OCI-LY7 (cell line): ENCODE measurements at regions not wholly inside any gene's neighbourhood (a gene's known extent, or its start where the extent isn't known, plus 50 kb on each side); places are given as distances from the start of the nearest gene placed in this dataset.

Source experiments
- BruUV-seq: library from RNA; stranded (reverse); fragments of 400-500 nt; replicated peaks from 2 replicates; lab custom pipeline; 2021; lab: Mats Ljungman, UMichigan
- CTCF ChIA-PET: fragments of 300-600 bp; sonication (Branson Sonifier 250); formaldehyde crosslinking; loops from one replicate; lab custom pipeline; 2022; ENCODE audit warnings: antibody characterized with exemption; ENCODE audit not compliant: unreplicated experiment; lab: Charles Lee
- POLR2A ChIA-PET: fragments of 300-600 bp; sonication (Branson Sonifier 250); formaldehyde crosslinking; loops from one replicate; lab custom pipeline; 2022; ENCODE audit warnings: antibody characterized with exemption; lab: Charles Lee
- DNase-seq: peaks from one replicate; pipeline ENCODE4 v3.0.0-alpha.2; 2015; ENCODE audit warnings: low spot score
- H2AFZ ChIP-seq: fragments of 200-600 bp; sonication (generic), shearing (Covaris generic); 2 replicates; pipeline ENCODE4 v1.6.1; 2014; ENCODE audit warnings: mild to moderate bottlenecking, antibody characterized with exemption, low read length, moderate library complexity
- H3K27ac ChIP-seq: fragments of 200-600 bp; sonication (generic); 2 replicates; pipeline ENCODE4 v1.5.1; 2014; ENCODE audit warnings: mixed run types, low read depth, mild to moderate bottlenecking, moderate library complexity, low read length, inconsistent platforms; ENCODE audit not compliant: poor library complexity, severe bottlenecking
- H3K36me3 ChIP-seq: fragments of 200-600 bp; sonication (generic); 2 replicates; pipeline ENCODE4 v1.6.1; 2014; ENCODE audit warnings: mild to moderate bottlenecking, antibody characterized with exemption, low read length, moderate library complexity, mixed read lengths; ENCODE audit not compliant: insufficient read depth
- H3K4me1 ChIP-seq: fragments of 200-600 bp; sonication (generic); 2 replicates; pipeline ENCODE4 v1.5.1; 2014; ENCODE audit warnings: mild to moderate bottlenecking, low read length; ENCODE audit not compliant: insufficient read depth, poor library complexity, severe bottlenecking
- H3K4me2 ChIP-seq: fragments of 200-600 bp; sonication (generic); 2 replicates; pipeline ENCODE4 v1.6.1; 2014; ENCODE audit warnings: mild to moderate bottlenecking, low read length
- H3K4me3 ChIP-seq: fragments of 200-600 bp; sonication (generic); 2 replicates; pipeline ENCODE4 v1.5.1; 2014; ENCODE audit warnings: mild to moderate bottlenecking, low read depth, low read length; ENCODE audit not compliant: poor library complexity, severe bottlenecking
- H3K79me2 ChIP-seq: fragments of 200-600 bp; sonication (generic); 2 replicates; pipeline ENCODE4 v1.6.1; 2016; ENCODE audit warnings: low read depth, mild to moderate bottlenecking, low read length, moderate library complexity, mixed read lengths; ENCODE audit not compliant: insufficient read depth
- H3K9me2 ChIP-seq: fragments of 200-600 bp; sonication (generic); 2 replicates; pipeline ENCODE4 v1.6.1; 2016; ENCODE audit warnings: mild to moderate bottlenecking, low read length, mixed read lengths; ENCODE audit not compliant: insufficient read depth
- H3K9me3 ChIP-seq: fragments of 200-600 bp; sonication (generic); 2 replicates; pipeline ENCODE4 v1.6.1; 2014; ENCODE audit warnings: mild to moderate bottlenecking, mixed run types, low read length, mixed read lengths
- H4K20me1 ChIP-seq: fragments of 200-600 bp; sonication (generic); 2 replicates; pipeline ENCODE4 v1.6.1; 2014; ENCODE audit warnings: mild to moderate bottlenecking, antibody characterized with exemption, low read length, moderate library complexity, mixed read lengths; ENCODE audit not compliant: insufficient read depth
- CTCF ChIP-seq: fragments of 200-600 bp; sonication (generic); conservative IDR thresholded peaks from 2 replicates; pipeline ENCODE4 v1.5.1; 2014; ENCODE audit warnings: mild to moderate bottlenecking, antibody characterized with exemption, low read length, moderate library complexity, mixed read lengths
- EZH2phosphoT487 ChIP-seq: fragments of 200-600 bp; sonication (generic); IDR thresholded peaks from 2 replicates; pipeline ENCODE4 v1.6.1; 2018; ENCODE audit warnings: low read depth, borderline replicate concordance, mild to moderate bottlenecking, mixed run types, antibody characterized with exemption, low read length, moderate library complexity, mixed read lengths
- intact Hi-C: fragments of 100-400 bp; cut with micrococcal nuclease; formaldehyde crosslinking; loops from one replicate; pipeline ENCODE4 v1.10.0; 2022; ENCODE audit not compliant: unreplicated experiment

GRCh38 chr7:137081321-137082093 lies 213.1 kb downstream of the CHRM2 start:
- Histone ChIP-seq H2AFZ (no peak overlapping the region), H3K27ac (no peak overlapping the region), H4K20me1 (no peaks in the 10 kb centered on the region), H3K9me3 (no peaks in the 10 kb centered on the region), H3K4me1 (no peaks in the 10 kb centered on the region), H3K36me3 (no peaks in the 10 kb centered on the region), H3K4me2 (no peak overlapping the region), H3K79me2 (no peaks in the 10 kb centered on the region), H3K9me2 (no peaks in the 10 kb centered on the region), H3K4me3 (no peak overlapping the region)
- BruUV-seq: no TSS peak
- TF ChIP-seq EZH2phosphoT487 (no peak), CTCF (no peak)
- no peak for DNase-seq
- intact Hi-C loops: no loop called here
- ChIA-PET POLR2A (interaction anchor here (0.5 kb wide), 1 partner anchor 843 kb away, joined by 3 read pairs; no protein-coding TSS in a partner anchor), CTCF (no interaction called here)

GRCh38 chr7:137080516-137081203 lies 212.2 kb downstream of the CHRM2 start:
- no TSS peak for BruUV-seq
- POLR2A ChIA-PET: no interaction called here
- H3K79me2 ChIP-seq: no peaks in the 10 kb centered on the region
- H3K9me2 ChIP-seq: no peaks in the 10 kb centered on the region
- no peaks in the 10 kb centered on the region for H3K4me1 ChIP-seq
- no peaks in the 10 kb centered on the region for H4K20me1 ChIP-seq
- no peaks in the 10 kb centered on the region for H3K36me3 ChIP-seq
- intact Hi-C loops: no loop called here
- CTCF ChIA-PET: no interaction called here
- no peak overlapping the region for H2AFZ ChIP-seq
- TF ChIP-seq CTCF (no peak), EZH2phosphoT487 (no peak)
- H3K27ac ChIP-seq: no peak overlapping the region
- H3K9me3 ChIP-seq: no peaks in the 10 kb centered on the region
- H3K4me2 ChIP-seq: no peak overlapping the region
- no peak overlapping the region for H3K4me3 ChIP-seq
- no peak for DNase-seq

GRCh38 chr7:137078781-137079180 lies 210.3 kb downstream of the CHRM2 start:
- H3K4me1 ChIP-seq: no peaks in the 10 kb centered on the region
- no peak overlapping the region for H3K4me2 ChIP-seq
- ChIA-PET POLR2A (no interaction called here), CTCF (no interaction called here)
- H3K79me2 ChIP-seq: no peaks in the 10 kb centered on the region
- H3K9me2 ChIP-seq: no peaks in the 10 kb centered on the region
- H3K9me3 ChIP-seq: no peaks in the 10 kb centered on the region
- no peaks in the 10 kb centered on the region for H4K20me1 ChIP-seq
- TF ChIP-seq EZH2phosphoT487: no peak
- no peak for TF ChIP-seq CTCF
- H3K27ac ChIP-seq: no peak overlapping the region
- no peak overlapping the region for H3K4me3 ChIP-seq
- intact Hi-C loops: no loop called here
- H3K36me3 ChIP-seq: no peaks in the 10 kb centered on the region
- BruUV-seq: no TSS peak
- H2AFZ ChIP-seq: no peak overlapping the region
- DNase-seq: no peak
